ENCODE measurements at regions not wholly inside any gene's neighbourhood (a gene's known extent, or its start where the extent isn't known, plus 50 kb on each side); places are given as distances from the start of the nearest gene placed in this dataset.

GRCh38 chr6:53398247-53399026 lies 49.7 kb upstream of the ELOVL5 start:
- TF ChIP-seq EZH2 (IDR thresholded peaks at IDR 0.05; ENCODE audit: borderline replicate concordance, low read depth, low read length, poor library complexity, severe bottlenecking): no peak
- TF ChIP-seq, protein P1, sequence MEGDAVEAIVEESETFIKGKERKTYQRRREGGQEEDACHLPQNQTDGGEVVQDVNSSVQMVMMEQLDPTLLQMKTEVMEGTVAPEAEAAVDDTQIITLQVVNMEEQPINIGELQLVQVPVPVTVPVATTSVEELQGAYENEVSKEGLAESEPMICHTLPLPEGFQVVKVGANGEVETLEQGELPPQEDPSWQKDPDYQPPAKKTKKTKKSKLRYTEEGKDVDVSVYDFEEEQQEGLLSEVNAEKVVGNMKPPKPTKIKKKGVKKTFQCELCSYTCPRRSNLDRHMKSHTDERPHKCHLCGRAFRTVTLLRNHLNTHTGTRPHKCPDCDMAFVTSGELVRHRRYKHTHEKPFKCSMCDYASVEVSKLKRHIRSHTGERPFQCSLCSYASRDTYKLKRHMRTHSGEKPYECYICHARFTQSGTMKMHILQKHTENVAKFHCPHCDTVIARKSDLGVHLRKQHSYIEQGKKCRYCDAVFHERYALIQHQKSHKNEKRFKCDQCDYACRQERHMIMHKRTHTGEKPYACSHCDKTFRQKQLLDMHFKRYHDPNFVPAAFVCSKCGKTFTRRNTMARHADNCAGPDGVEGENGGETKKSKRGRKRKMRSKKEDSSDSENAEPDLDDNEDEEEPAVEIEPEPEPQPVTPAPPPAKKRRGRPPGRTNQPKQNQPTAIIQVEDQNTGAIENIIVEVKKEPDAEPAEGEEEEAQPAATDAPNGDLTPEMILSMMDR (conservative IDR thresholded peaks at IDR 0.05; ENCODE audit: low read depth, low read length): no peak
